B cell (primary cell): ENCODE measurements at regions not wholly inside any gene's neighbourhood (a gene's known extent, or its start where the extent isn't known, plus 50 kb on each side); places are given as distances from the start of the nearest gene placed in this dataset.

Source experiments
- ATAC-seq: fragments of 200-7000 bp; cut with Tn5 transposase; one replicate; pipeline ENCODE4 v1.10.0; 2021; ENCODE audit warnings: low read depth, mild to moderate bottlenecking, moderate number of reproducible peaks, moderate library complexity
- CTCF ChIA-PET: fragments of 350-600 bp; sonication (Branson Sonifier 250); formaldehyde crosslinking; loops from one replicate; lab custom pipeline; 2021; ENCODE audit warnings: antibody characterized with exemption, inconsistent platforms; lab: Charles Lee
- POLR2A ChIA-PET: fragments of 350-600 bp; sonication (Branson Sonifier 250); formaldehyde crosslinking; loops from one replicate; lab custom pipeline; 2021; ENCODE audit warnings: antibody characterized with exemption; lab: Charles Lee
- DNase-seq: peaks from one replicate; pipeline ENCODE4 v3.0.0; 2013
- H2AFZ ChIP-seq: 2 replicates; pipeline ENCODE4 v1.6.1; 2012; ENCODE audit warnings: mild to moderate bottlenecking, low read depth, low read length; ENCODE audit not compliant: insufficient read depth, poor library complexity, severe bottlenecking
- H3K27ac ChIP-seq, 2 donors: 1 replicate in 1 of 2; 2 replicates in 1 of 2; pipeline ENCODE4 v1.5.1; 2012 to 2013; ENCODE audit warnings: low read length in 2 of 2, mild to moderate bottlenecking in 2 of 2, moderate library complexity in 1 of 2
- H3K27me3 ChIP-seq, 4 experiments: fragments of 200-600 bp in 1 of 4; sonication (generic) in 1 of 4; replicated peaks in 1 of 4; 1 replicate in 2 of 4; 2 replicates in 2 of 4; pipeline versions ENCODE4 v1.6.1 to v1.7.0; 2013 to 2016; ENCODE audit warnings: low read length in 3 of 4, mild to moderate bottlenecking in 2 of 4, mixed read lengths in 1 of 4, moderate library complexity in 1 of 4; ENCODE audit not compliant: insufficient read depth in 4 of 4, control insufficient read depth in 3 of 4; ENCODE audit errors: control extremely low read depth in 1 of 4
- H3K36me3 ChIP-seq, 2 experiments: replicated peaks in 1 of 2; 1 replicate in 1 of 2; 2 replicates in 1 of 2; pipeline versions ENCODE4 v1.6.1 to v1.7.1; 2013; ENCODE audit warnings: low read length in 1 of 2; ENCODE audit not compliant: insufficient read depth in 2 of 2, control insufficient read depth in 1 of 2; ENCODE audit errors: control extremely low read depth in 1 of 2, extremely low read depth in 1 of 2
- H3K4me1 ChIP-seq, 2 donors: fragments of 200-600 bp in 1 of 2; sonication (generic) in 1 of 2; 1 replicate in 1 of 2; 2 replicates in 1 of 2; pipeline versions ENCODE4 v1.5.1 to v1.6.1; 2013 to 2017; ENCODE audit warnings: low read length in 2 of 2; ENCODE audit not compliant: control insufficient read depth in 2 of 2, insufficient read depth in 2 of 2
- H3K4me2 ChIP-seq: replicated peaks from 2 replicates; pipeline ENCODE3; 2012; ENCODE audit warnings: mild to moderate bottlenecking, low read depth, low read length; ENCODE audit not compliant: poor library complexity, severe bottlenecking
- H3K4me3 ChIP-seq, 5 experiments: fragments of 200-600 bp in 1 of 5; sonication (generic) in 1 of 5; 1 replicate in 3 of 5; 2 replicates in 2 of 5; pipeline versions ENCODE4 v1.5.1 to v1.7.0; 2011 to 2016; ENCODE audit warnings: low read length in 4 of 5, mild to moderate bottlenecking in 4 of 5, low read depth in 2 of 5, control low read depth in 1 of 5, moderate library complexity in 1 of 5; ENCODE audit not compliant: insufficient read depth in 1 of 5; ENCODE audit errors: control extremely low read depth in 1 of 5, extremely low read depth in 1 of 5
- H3K79me2 ChIP-seq: fragments of 200-600 bp; sonication (generic); one replicate; pipeline ENCODE4 v1.6.0; 2016; ENCODE audit warnings: low read length; ENCODE audit not compliant: control insufficient read depth, insufficient read depth
- H3K9ac ChIP-seq: fragments of 200-600 bp; sonication (generic); 2 replicates; pipeline ENCODE4 v1.6.1; 2017; ENCODE audit warnings: mild to moderate bottlenecking, low read length, moderate library complexity
- H3K9me3 ChIP-seq, 3 donors: one replicate each; pipeline versions ENCODE4 v1.6.1 to v1.7.1; 2013; ENCODE audit warnings: low read length in 2 of 3; ENCODE audit not compliant: control insufficient read depth in 2 of 3, insufficient read depth in 1 of 3; ENCODE audit errors: control extremely low read depth in 1 of 3
- H4K20me1 ChIP-seq: 2 replicates; pipeline ENCODE4 v1.6.0; 2012; ENCODE audit warnings: mild to moderate bottlenecking, low read length; ENCODE audit not compliant: insufficient read depth, control insufficient read depth, poor library complexity, severe bottlenecking
- H3K27ac Mint-ChIP-seq: one replicate; pipeline ENCODE4 v1.8.0; 2021; ENCODE audit warnings: mixed read lengths
- H3K27me3 Mint-ChIP-seq: one replicate; pipeline ENCODE4 v1.8.0; 2021; ENCODE audit warnings: mixed read lengths
- H3K4me1 Mint-ChIP-seq: one replicate; pipeline ENCODE4 v1.8.0; 2021; ENCODE audit warnings: mixed read lengths
- H3K4me3 Mint-ChIP-seq: one replicate; pipeline ENCODE4 v1.8.0; 2021; ENCODE audit warnings: mixed read lengths
- H3K9me3 Mint-ChIP-seq: one replicate; pipeline ENCODE4 v1.8.0; 2022; ENCODE audit warnings: mixed read lengths; ENCODE audit not compliant: insufficient read depth
- EZH2 ChIP-seq: IDR thresholded peaks from 2 replicates; pipeline ENCODE4 v1.6.1; 2012; ENCODE audit warnings: borderline replicate concordance, low read depth, mild to moderate bottlenecking, moderate library complexity, low read length; ENCODE audit not compliant: insufficient read depth, poor library complexity, severe bottlenecking
- WGBS: methylation state at CpG from one replicate; pipeline ENCODE4 v1.1.5; 2013; ENCODE audit warnings: missing lambda C conversion rate; ENCODE audit not compliant: insufficient coverage; 5-methylcytosine and 5-hydroxymethylcytosine counted together
- intact Hi-C: fragments of 100-400 bp; cut with micrococcal nuclease; formaldehyde crosslinking; loops from one replicate; pipeline ENCODE4 v1.10.0; 2022
- TF ChIP-seq, protein P1 (sequence below): fragments of 200-600 bp; IDR thresholded peaks from one replicate; pipeline ENCODE4 v1.8.0; 2022; ENCODE audit warnings: antibody characterized with exemption, mild to moderate bottlenecking

DNA sequence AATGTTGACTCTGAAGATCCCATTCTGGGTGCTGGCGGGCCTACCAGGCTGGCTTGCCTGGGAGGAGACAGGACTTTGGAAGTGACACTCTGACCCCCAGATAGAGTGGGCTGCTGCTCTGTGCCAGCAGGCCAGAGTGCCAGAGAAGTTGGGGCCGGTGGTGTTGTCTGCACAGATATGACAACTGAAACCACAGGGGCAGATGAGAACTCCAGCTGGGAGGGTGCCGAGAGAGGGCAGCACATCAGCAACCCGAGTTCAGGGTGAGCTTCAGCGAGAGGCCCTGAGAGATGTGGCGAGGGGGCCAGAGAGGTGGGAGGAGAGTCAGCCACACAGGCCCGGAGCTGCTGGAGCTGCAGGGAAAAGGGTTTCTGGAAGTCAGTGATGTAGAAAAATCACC is 193.2 kb upstream of the MGMT start:
- intact Hi-C loops: no loop called here
- H3K27me3 Mint-ChIP-seq: peaks cover 9% of the 10 kb centered on the region
- Histone ChIP-seq H3K4me2 (no peak overlapping the region), H3K27me3 (no peaks in the 10 kb centered on the region), H4K20me1 (no peaks in the 10 kb centered on the region), H3K4me3 (no peak overlapping the region), H2AFZ (no peak overlapping the region), H3K36me3 (no peaks in the 10 kb centered on the region), H3K9ac (no peak overlapping the region), H3K27ac (no peak overlapping the region), H3K9me3 (no peaks in the 10 kb centered on the region), H3K79me2 (no peaks in the 10 kb centered on the region), H3K4me1 (no peaks in the 10 kb centered on the region)
- H3K9me3 Mint-ChIP-seq: no peaks in the 10 kb centered on the region
- no peak overlapping the region for H3K4me3 Mint-ChIP-seq
- no peak overlapping the region for H3K27ac Mint-ChIP-seq
- 88% methylated on average over 7 of the region's 7 CpGs for WGBS
- ATAC-seq (no peak), DNase-seq (no peak)
- no peaks in the 10 kb centered on the region for H3K4me1 Mint-ChIP-seq
- POLR2A ChIA-PET: no interaction called here
- CTCF ChIA-PET: no interaction called here
- TF ChIP-seq EZH2: no peak
- TF ChIP-seq, protein P1, sequence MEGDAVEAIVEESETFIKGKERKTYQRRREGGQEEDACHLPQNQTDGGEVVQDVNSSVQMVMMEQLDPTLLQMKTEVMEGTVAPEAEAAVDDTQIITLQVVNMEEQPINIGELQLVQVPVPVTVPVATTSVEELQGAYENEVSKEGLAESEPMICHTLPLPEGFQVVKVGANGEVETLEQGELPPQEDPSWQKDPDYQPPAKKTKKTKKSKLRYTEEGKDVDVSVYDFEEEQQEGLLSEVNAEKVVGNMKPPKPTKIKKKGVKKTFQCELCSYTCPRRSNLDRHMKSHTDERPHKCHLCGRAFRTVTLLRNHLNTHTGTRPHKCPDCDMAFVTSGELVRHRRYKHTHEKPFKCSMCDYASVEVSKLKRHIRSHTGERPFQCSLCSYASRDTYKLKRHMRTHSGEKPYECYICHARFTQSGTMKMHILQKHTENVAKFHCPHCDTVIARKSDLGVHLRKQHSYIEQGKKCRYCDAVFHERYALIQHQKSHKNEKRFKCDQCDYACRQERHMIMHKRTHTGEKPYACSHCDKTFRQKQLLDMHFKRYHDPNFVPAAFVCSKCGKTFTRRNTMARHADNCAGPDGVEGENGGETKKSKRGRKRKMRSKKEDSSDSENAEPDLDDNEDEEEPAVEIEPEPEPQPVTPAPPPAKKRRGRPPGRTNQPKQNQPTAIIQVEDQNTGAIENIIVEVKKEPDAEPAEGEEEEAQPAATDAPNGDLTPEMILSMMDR: no peak

DNA sequence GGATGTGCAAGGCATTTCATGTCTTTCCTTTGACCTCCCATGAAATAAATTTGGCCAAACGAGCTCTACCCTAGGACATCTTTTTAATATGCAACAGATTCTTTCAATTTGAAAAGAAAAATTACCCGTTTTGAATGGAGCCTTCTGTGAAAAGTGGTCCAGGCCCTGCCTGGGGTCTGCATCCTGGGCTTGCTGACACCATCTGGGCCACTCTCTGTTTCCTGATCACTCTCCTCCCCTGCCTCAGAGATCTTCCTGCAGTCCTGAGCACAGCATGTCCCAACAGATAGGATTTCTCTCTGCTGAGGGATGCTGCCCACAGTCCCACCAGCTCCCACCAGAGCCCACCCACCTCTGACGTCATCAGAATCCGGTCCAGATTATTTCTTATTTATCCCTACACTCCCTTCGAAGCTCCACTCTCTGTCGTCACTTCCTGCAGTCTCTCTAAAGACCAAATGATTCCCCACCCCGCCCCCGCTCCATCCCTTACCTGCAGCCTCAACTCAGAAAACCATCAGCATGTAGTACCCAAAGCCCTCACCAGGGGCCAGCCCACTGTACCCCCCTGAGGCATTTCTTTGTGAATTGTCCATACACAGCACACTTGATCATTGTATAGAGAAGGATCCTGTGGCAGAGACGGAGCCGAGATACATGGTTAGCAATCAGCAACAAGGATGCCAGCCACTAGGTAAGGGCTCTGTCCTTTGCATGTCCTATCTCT is 192.1 kb upstream of the MGMT start:
- no peak for ATAC-seq
- Histone ChIP-seq H3K4me1 (no peaks in the 10 kb centered on the region), H3K4me3 (no peak overlapping the region), H3K36me3 (no peaks in the 10 kb centered on the region), H3K27ac (no peak overlapping the region), H3K9me3 (no peaks in the 10 kb centered on the region), H4K20me1 (no peaks in the 10 kb centered on the region), H3K79me2 (no peaks in the 10 kb centered on the region), H3K4me2 (no peak overlapping the region), H3K9ac (no peak overlapping the region), H3K27me3 (no peaks in the 10 kb centered on the region), H2AFZ (no peak overlapping the region)
- no peaks in the 10 kb centered on the region for H3K4me1 Mint-ChIP-seq
- ChIA-PET POLR2A (no interaction called here), CTCF (no interaction called here)
- no peaks in the 10 kb centered on the region for H3K9me3 Mint-ChIP-seq
- 89% methylated on average over 8 of the region's 10 CpGs for WGBS
- intact Hi-C loops: no loop called here
- H3K27ac Mint-ChIP-seq: no peak overlapping the region
- TF ChIP-seq, protein P1: no peak
- TF ChIP-seq EZH2: no peak
- no peak for DNase-seq
- H3K4me3 Mint-ChIP-seq: no peak overlapping the region
- peaks cover 9% of the 10 kb centered on the region for H3K27me3 Mint-ChIP-seq
